IMR-90 (cell line): ENCODE measurements at regions not wholly inside any gene's neighbourhood (a gene's known extent, or its start where the extent isn't known, plus 50 kb on each side); places are given as distances from the start of the nearest gene placed in this dataset.
A peak's percentile ranks its signal among the peaks of the same experiment; 100 is the strongest.

ENCODE experiments used
- ATAC-seq: fragments of 200-7000 bp; cut with Tn5 transposase; 2 replicates; pipeline ENCODE4 v1.9.1; 2020; ENCODE audit warnings: low read depth, mild to moderate bottlenecking, moderate library complexity
- BruUV-seq: library from RNA; stranded (reverse); fragments of 400-500 nt; replicated peaks from 2 replicates; lab custom pipeline; 2021; lab: Mats Ljungman, UMichigan
- CTCF ChIA-PET: fragments of 300-600 bp; formaldehyde crosslinking; extraction: SDS; loops from one replicate; lab custom pipeline; 2021; ENCODE audit warnings: antibody characterized with exemption; lab: Yijun Ruan, JAX
- POLR2A ChIA-PET: fragments of 300-600 bp; sonication (Branson Sonifier 250); formaldehyde crosslinking; loops from one replicate; lab custom pipeline; 2022; ENCODE audit warnings: antibody characterized with exemption; ENCODE audit not compliant: unreplicated experiment; lab: Charles Lee
- DNase-seq: peaks from one replicate; pipeline ENCODE4 v3.0.0; 2013
- H2AFZ ChIP-seq: replicated peaks from 2 replicates; pipeline ENCODE3; 2013; ENCODE audit warnings: low read length, mild to moderate bottlenecking; ENCODE audit not compliant: poor library complexity
- H2AK5ac ChIP-seq: 2 replicates; pipeline ENCODE4 v1.6.1; 2013; ENCODE audit warnings: low read depth, low read length, inconsistent platforms
- H2AK9ac ChIP-seq: replicated peaks from 2 replicates; pipeline ENCODE3; 2013; ENCODE audit warnings: mild to moderate bottlenecking, low read depth, low read length, moderate library complexity; ENCODE audit not compliant: poor library complexity
- H2BK120ac ChIP-seq: 2 replicates; pipeline ENCODE4 v1.6.1; 2013; ENCODE audit warnings: low read depth, low read length, inconsistent platforms
- H2BK15ac ChIP-seq: 3 replicates; pipeline ENCODE4 v1.6.1; 2013; ENCODE audit warnings: low read depth, low read length, inconsistent platforms
- H2BK20ac ChIP-seq: 2 replicates; pipeline ENCODE4 v1.6.1; 2013; ENCODE audit warnings: low read depth, mild to moderate bottlenecking, inconsistent platforms, low read length, moderate library complexity
- H2BK5ac ChIP-seq: 2 replicates; pipeline ENCODE4 v1.6.1; 2013; ENCODE audit warnings: mild to moderate bottlenecking, low read depth, low read length, inconsistent platforms; ENCODE audit not compliant: poor library complexity, severe bottlenecking
- H3K14ac ChIP-seq: replicated peaks from 2 replicates; pipeline ENCODE4 v1.6.1; 2013; ENCODE audit warnings: low read depth, low read length, inconsistent platforms
- H3K18ac ChIP-seq: 2 replicates; pipeline ENCODE4 v1.6.1; 2013; ENCODE audit warnings: low read depth, low read length, control low read depth
- H3K23ac ChIP-seq: 2 replicates; pipeline ENCODE4 v1.6.1; 2013; ENCODE audit warnings: low read depth, low read length, inconsistent platforms
- H3K27ac ChIP-seq: 2 replicates; pipeline ENCODE4 v1.5.1; 2013; ENCODE audit warnings: mild to moderate bottlenecking, control low read depth, low read length; ENCODE audit not compliant: insufficient read depth
- H3K27me3 ChIP-seq: 2 replicates; pipeline ENCODE4 v1.6.1; 2013; ENCODE audit warnings: low read length; ENCODE audit not compliant: control insufficient read depth, insufficient read depth
- H3K36me3 ChIP-seq: 2 replicates; pipeline ENCODE4 v1.6.1; 2013; ENCODE audit warnings: low read length, mixed read lengths; ENCODE audit not compliant: control insufficient read depth, insufficient read depth
- H3K4ac ChIP-seq: 2 replicates; pipeline ENCODE4 v1.6.1; 2013; ENCODE audit warnings: low read depth, low read length, inconsistent platforms
- H3K4me1 ChIP-seq: 2 replicates; pipeline ENCODE4 v1.6.1; 2013; ENCODE audit warnings: low read length, mixed read lengths; ENCODE audit not compliant: control insufficient read depth, insufficient read depth
- H3K4me2 ChIP-seq: 2 replicates; pipeline ENCODE4 v1.6.1; 2013; ENCODE audit warnings: low read depth, mild to moderate bottlenecking, control low read depth, low read length, moderate library complexity
- H3K4me3 ChIP-seq: 2 replicates; pipeline ENCODE4 v1.5.1; 2013; ENCODE audit warnings: low read depth, mild to moderate bottlenecking, control low read depth, low read length, moderate library complexity; ENCODE audit not compliant: insufficient read depth
- H3K56ac ChIP-seq: 2 replicates; pipeline ENCODE4 v1.6.1; 2013; ENCODE audit warnings: low read length, inconsistent platforms; ENCODE audit not compliant: insufficient read depth; ENCODE audit errors: extremely low read depth
- H3K79me1 ChIP-seq, 2 experiments: 2 replicates each; pipeline ENCODE4 v1.6.1; 2013; ENCODE audit warnings: low read length in 2 of 2, inconsistent platforms in 1 of 2, low read depth in 1 of 2
- H3K9ac ChIP-seq: 2 replicates; pipeline ENCODE4 v1.6.1; 2013; ENCODE audit warnings: low read depth, low read length, control low read depth
- H3K9me1 ChIP-seq: 2 replicates; pipeline ENCODE4 v1.6.1; 2013; ENCODE audit warnings: low read length, inconsistent platforms; ENCODE audit not compliant: insufficient read depth
- H3K9me3 ChIP-seq: 2 replicates; pipeline ENCODE4 v1.6.1; 2013; ENCODE audit warnings: low read length; ENCODE audit not compliant: control insufficient read depth, insufficient read depth
- H4K20me1 ChIP-seq: 2 replicates; pipeline ENCODE4 v1.6.1; 2013; ENCODE audit warnings: low read length, inconsistent platforms; ENCODE audit not compliant: insufficient read depth
- H4K5ac ChIP-seq: 2 replicates; pipeline ENCODE4 v1.6.1; 2013; ENCODE audit warnings: mild to moderate bottlenecking, low read depth, low read length, control low read depth
- H4K8ac ChIP-seq, 2 experiments: 2 replicates each; pipeline ENCODE4 v1.6.1; 2013; ENCODE audit warnings: low read depth in 2 of 2, low read length in 2 of 2, control low read depth in 1 of 2, inconsistent platforms in 1 of 2
- H4K91ac ChIP-seq: 2 replicates; pipeline ENCODE4 v1.6.1; 2013; ENCODE audit warnings: low read depth, low read length, inconsistent platforms; ENCODE audit not compliant: insufficient read depth
- BHLHE40 ChIP-seq: fragments of 150-350 bp; IDR thresholded peaks from 2 replicates; pipeline ENCODE4 v1.6.1; 2016; ENCODE audit warnings: mild to moderate bottlenecking, low read depth, low read length
- FOS ChIP-seq: fragments of 150-350 bp; IDR thresholded peaks from 2 replicates; pipeline ENCODE4 v1.6.1; 2016; ENCODE audit warnings: low read depth, low read length
- WGBS, 2 experiments: methylation state at CpG; one replicate each; pipeline versions ENCODE4 v1.1.5 to v1.1.7; 2013; ENCODE audit warnings: missing lambda C conversion rate in 2 of 2; ENCODE audit not compliant: insufficient read length in 1 of 2; ENCODE audit errors: extremely low coverage in 2 of 2; 5-methylcytosine and 5-hydroxymethylcytosine counted together
- dilution Hi-C: fragments of 300-500 bp; cut with HindIII; formaldehyde crosslinking; loops from one replicate; pipeline ENCODE4 v1.14.3; 2018; ENCODE audit warnings: low sequenced_read_pairs; ENCODE audit not compliant: unreplicated experiment
- in situ Hi-C: fragments of 300-500 bp; cut with MboI; formaldehyde crosslinking; loops from 3 replicates; pipeline ENCODE4 v1.14.3; 2019; ENCODE audit warnings: low sequenced_read_pairs, inconsistent platforms, mixed read lengths
- intact Hi-C: fragments of 100-400 bp; cut with micrococcal nuclease; formaldehyde crosslinking; loops from 2 replicates; pipeline ENCODE4 v1.10.0; 2022

DNA sequence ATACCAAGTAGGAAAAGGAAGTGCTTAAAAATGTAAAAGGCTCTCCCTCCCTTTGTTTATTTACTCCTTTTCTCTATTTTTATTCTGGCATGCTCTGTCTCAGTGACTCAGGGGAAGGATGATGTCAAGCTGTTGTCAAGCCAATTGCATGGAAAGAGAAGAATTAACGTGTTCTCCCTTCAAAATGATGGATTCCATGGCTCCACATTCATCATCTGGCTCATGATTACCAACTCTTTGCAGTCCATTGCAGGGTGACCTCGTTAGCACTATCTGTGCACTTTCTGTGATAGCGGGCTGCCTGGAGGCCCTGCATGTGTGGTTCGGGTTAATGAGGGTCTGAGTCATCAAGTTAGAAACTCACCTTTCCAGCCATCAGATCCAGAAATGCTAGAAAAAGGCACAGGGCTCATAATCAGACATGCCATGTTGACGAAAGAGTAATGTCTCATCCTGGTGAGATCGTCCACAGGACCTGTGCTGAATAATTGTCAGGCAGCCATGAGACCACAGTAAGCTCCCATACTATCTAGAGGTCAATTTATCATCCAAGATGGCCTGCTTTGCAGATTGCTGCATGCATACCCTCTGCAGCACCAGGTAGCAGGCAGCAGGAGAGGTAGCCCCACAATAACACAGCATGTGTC lies 79.2 kb upstream of the BTG1 start:
- no peak overlapping the region for H3K4ac ChIP-seq
- no peak overlapping the region for H3K56ac ChIP-seq
- no peak overlapping the region for H4K8ac ChIP-seq
- no peak overlapping the region for H4K91ac ChIP-seq
- BruUV-seq: no TSS peak
- ChIA-PET POLR2A (no interaction called here), CTCF (no interaction called here)
- H2AFZ ChIP-seq: peak overlapping the region; percentile 45
- no peak overlapping the region for H3K9ac ChIP-seq
- DNase-seq (peak; percentile 71), ATAC-seq (peak; percentile 75)
- no peak overlapping the region for H3K27ac ChIP-seq
- in situ Hi-C loops: no loop called here
- no peak overlapping the region for H2BK15ac ChIP-seq
- H3K27me3 ChIP-seq: no peaks in the 10 kb centered on the region
- H3K9me3 ChIP-seq: no peaks in the 10 kb centered on the region
- no peak overlapping the region for H3K18ac ChIP-seq
- no peaks in the 10 kb centered on the region for H3K79me1 ChIP-seq
- H3K23ac ChIP-seq: no peak overlapping the region
- TF ChIP-seq FOS (no peak), BHLHE40 (0 out of 2 replicates have a peak, but pooled peaks have one; percentile 22)
- no peaks in the 10 kb centered on the region for H3K36me3 ChIP-seq
- no peak overlapping the region for H2BK5ac ChIP-seq
- H2BK20ac ChIP-seq: no peak overlapping the region
- dilution Hi-C loops: no loop called here
- H2AK5ac ChIP-seq: no peak overlapping the region
- H2AK9ac ChIP-seq: no peak overlapping the region
- H4K20me1 ChIP-seq: no peaks in the 10 kb centered on the region
- H3K9me1 ChIP-seq: peaks cover 5% of the 10 kb centered on the region
- no peak overlapping the region for H3K14ac ChIP-seq
- H3K4me2 ChIP-seq: peak overlapping the region; percentile 27; the same call in 1 of the 2 replicates
- H3K4me1 ChIP-seq: peaks cover 5% of the 10 kb centered on the region
- H3K4me3 ChIP-seq: no peak overlapping the region
- intact Hi-C loops: no loop called here
- no peak overlapping the region for H2BK120ac ChIP-seq
- H4K5ac ChIP-seq: no peak overlapping the region
- WGBS, 2 experiments: 42% methylated on average over 2 of the region's 6 CpGs; no CpG with 5 or more reads in 1 of the 2 experiments
